NAMALWA (cell line): ENCODE measurements at regions not wholly inside any gene's neighbourhood (a gene's known extent, or its start where the extent isn't known, plus 50 kb on each side); places are given as distances from the start of the nearest gene placed in this dataset.
A peak's percentile ranks its signal among the peaks of the same experiment; 100 is the strongest.
"Not testable (repeated sequence)": the region's sequence is repeated elsewhere in the genome, so short reads cannot be mapped to it uniquely, and the experiment has no call there.

ENCODE experiments used
- DNase-seq: peaks from one replicate; pipeline ENCODE4 v3.0.0-alpha.2; 2015; ENCODE audit warnings: low spot score

DNA sequence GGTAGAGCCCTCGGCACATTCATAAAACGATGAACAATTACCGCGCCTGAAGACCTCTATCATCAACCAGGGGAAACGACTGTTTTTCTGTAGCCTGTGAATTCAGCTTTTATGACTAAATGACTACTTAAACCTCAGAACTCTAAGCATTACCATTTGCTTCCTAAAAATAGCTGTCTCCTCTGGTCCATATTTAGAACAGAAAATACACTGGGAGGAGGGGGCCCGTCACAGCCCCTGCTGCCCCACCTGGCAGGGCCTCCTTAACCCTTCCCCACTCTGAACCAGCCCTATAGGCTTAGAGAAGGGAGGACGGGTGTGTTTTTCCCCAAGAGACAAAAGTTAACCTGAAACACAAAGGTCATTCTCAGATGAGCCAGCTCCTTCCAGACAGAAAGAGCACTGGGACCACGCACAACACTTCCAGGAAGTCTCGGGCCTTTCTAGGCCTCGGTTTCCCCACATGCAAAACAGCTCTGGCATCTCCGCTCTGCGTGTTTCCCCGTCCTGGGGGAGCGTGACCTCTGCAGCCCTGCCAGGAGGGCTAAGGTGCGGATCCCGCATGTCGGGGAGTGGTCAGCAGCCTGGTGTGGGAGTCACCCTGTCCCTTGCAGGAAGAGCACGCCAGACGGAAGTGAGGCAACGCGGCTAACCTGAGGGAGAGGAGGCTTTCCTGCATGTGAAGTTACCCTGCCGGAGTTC, 193.9 kb downstream of the DLL1 start:
- DNase-seq: no peak

DNA sequence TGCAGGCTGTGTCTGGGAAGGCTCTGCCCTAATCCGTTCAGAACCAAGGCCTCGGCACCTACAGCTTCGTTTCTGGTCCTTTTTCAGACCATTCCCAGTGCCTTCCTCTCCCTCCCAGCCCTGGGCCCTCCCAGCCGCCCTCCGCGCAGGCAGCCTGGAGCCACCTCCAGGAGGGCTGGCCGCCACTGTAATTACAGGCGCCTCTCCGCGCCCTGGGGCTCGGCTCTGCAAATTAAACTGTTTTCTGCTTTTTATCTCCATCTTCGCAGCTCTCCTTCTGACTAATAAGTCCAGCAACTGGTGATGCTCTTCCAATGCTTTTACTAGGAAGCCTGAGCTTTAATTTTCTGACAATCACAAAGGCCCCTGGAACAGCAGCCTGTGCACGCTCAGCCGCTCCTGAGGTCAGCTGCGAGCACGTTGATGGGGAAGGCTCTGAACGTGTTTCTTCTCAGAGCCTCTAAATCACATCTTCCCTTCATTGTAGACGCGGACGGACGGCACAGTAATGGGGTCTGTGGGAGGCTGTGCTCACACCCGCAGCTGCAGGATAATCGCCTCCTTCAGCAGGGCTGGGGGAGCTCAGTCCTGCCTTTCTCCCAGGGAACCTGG, 194.6 kb downstream of the DLL1 start:
- DNase-seq: no peak

DNA sequence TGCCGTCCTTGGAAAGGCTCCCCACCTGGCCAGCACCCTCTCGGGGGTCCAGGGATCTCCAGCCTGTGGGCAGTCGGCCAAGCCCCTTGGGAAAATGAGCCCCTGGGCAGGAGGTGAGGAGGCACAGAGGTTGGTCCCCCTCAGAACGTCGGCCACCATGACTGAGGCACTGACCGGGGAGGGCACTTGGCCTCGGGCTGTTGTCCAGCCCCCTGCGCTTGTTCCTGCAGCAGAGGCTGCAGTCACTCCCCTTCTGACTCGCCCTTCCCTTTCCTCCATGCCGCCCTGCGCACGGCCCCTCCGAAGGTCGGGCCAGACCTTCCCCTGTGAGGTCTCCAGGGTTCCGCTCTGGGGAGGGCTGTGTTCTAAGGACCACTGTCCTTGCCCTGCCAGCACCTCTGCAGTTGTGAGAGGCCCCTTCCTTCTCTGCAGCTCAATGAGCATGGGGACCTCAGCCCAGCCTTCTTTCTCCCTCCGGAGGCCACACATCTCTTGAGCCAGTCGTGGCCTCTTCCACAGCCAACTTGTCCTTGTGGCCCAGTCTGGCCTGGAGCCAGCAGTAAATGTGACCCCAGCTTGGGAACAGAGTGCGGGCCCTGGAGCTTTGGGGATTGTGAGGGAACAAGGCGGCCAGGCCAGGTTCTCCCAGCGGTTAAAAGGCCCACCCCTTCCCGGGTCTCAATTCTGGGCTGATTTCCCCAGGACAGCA, 195.5 kb downstream of the DLL1 start:
- DNase-seq: no peak

DNA sequence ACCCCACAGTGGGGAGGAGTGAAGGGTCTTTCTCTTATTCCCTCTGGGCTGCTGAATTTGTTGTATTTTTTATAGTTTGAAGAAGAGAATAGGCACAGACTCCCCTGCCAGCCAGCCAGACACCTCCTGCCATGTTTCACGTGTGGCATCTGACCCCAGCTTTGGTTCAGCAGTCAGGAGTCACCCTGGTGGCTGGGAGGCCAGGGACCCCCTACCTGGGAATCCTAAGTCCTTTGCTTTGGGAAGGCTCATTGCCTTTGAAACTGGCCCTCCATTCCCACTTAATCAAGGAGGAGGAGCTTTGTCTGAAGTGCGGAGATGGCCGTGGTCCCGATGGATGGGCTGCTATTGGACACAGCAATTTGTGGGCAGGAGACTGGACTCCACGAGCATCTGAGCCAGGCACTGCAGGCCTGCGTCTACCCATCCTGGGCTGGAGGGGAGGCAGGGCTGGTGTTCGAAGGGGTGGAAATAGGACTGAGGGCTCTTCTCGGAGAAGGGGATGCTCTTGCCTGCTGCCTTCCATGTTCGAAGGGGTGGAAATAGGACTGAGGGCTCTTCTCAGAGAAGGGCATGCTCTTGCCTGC, 196.1 kb downstream of the DLL1 start:
- no peak for DNase-seq

DNA sequence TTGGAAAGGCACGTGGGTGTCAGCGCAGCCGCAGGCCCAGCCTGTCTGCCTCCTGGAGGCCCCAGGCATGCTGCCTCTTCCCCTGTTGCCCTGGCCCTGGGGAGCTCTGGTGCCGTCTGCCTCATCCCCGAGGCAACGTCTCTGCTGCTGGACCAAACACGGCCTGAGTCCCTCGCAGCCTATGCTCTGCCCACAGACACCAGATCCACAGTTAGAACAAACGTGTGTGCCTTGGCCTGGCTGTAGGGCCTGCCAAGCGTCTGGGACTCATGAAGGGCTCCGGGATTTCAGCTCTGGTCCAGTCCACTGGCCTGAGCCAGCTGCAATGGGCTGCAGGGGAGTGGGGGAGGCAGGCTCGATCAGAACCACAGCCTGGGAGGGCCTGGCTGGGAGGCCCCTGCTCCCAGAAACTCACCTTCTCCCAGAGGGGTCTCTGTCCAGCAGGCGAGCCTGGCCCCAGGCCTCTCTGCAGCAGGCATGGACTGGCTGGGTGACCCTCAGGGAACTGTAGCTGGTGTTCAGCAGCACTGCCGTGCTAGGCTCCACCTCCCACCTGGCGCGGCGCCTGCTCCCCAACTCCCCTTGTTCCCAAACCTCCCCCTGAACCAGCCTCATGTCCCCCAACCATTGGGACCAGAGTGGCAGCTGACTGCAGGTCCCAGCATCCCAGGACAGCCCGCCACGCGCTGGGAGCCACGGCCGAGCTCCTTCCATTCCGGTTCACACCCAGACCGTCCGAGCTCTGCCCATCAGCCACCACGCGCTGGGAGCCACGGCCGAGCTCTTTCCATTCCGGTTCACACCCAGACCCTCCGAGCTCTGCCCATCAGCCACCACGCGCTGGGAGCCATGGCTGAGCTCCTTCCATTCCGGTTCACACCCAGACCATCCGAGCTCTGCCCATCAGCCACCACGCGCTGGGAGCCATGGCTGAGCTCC, 197.0 kb downstream of the DLL1 start:
- no peak for DNase-seq

DNA sequence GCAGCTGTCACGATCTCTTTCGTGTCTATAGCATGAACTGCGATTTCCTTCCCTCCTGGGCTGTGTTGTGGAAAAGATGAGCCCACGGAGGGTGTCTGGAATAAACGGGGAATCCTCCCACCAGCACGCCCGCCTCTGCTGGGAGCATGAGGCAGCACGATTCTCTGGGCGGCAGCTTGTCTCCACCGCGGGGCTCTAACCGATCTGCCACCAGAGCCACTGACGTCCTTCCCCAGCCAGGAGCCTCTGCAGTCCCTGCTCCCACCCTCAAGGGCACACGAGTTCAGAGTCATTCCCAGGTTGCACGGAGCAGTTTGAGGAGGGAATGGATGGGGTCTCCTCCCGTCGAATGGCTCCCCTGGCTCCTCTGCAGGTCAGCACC, 197.6 kb downstream of the DLL1 start:
- DNase-seq: no peak

DNA sequence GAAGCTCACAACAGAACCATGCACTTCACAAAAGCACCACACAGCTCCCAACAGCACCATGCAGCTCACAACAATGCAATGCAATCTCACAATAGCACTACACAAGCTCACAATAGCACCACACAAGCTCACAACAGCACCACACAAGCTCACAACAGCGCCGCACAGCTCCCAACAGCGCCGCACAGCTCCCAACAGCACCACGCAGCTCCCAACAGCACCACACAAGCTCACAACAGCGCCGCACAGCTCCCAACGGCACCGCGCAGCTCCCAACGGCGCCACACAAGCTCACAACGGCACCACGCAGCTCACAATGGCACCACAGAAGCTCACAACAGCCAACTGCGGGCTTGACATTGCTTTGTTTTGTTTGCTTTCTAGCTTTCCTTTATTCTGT, 198.1 kb downstream of the DLL1 start:
- DNase-seq: no peak

DNA sequence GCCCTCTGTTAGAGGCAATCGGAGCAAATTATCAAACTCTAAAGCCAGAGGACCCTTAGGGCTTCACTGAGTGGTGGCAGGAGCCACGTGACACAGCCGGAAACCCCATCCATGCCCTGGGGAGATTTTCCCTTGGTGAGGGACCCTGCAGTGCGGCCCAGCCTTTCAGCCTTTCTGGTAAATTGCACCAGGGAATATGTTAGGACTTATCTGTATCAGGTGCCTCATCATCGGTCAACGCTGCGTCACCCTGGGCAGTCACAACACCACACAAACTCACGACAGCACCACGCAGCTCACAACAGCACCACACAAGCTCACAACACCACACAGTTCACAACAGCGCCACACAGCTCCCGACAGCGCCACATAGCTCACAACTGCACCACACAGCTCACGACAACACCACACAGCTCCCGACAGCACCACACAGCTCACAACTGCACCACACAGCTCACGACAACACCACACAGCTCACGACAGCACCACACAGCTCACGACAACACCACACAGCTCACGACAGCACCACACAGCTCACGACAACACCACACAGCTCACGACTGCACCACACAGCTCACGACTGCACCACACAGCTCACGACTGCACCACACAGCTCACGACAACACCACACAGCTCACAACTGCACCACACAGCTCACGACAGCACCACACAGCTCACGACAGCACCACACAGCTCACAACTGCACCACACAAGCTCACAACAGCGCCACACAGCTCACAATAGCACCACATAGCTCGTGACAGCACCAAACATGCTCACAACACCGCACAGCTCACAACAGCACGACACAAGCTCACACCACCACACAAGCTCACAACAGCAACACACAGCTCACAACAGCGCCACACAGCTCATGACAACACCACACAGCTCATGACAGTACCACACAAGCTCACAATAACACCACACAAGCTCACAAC, 199.0 kb downstream of the DLL1 start:
- DNase-seq: no peak

DNA sequence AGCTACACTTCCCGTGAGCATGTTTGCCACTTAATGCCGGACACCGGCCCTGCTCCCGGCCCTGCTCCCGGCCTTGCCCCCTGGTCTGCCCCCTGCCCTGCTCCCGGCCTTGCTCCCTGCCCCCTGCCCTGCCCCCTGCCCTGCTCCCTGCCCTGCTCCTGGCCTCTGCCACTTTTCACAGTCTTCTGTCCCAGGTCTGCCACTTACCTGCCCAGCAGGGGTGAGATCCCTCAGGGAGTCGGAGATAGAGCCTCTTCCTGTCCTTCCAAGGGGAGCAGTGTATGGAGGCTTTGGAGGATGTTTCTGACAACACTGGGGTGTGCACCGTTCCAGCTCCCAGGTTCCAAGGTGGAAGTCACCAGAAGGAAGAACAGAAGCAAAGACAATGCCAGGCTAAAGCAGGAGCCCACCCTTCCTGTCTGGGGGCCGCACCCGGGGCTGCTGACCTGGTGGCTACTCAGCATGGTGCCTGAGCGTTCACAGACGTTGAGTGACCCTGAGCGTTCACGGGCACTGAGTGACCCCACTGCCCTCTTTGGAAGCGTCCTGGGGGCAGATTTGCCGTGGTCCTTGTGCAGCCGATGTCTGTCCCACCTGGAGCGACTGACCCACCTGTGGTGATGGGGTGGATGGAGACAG, 199.8 kb downstream of the DLL1 start:
- no peak for DNase-seq

DNA sequence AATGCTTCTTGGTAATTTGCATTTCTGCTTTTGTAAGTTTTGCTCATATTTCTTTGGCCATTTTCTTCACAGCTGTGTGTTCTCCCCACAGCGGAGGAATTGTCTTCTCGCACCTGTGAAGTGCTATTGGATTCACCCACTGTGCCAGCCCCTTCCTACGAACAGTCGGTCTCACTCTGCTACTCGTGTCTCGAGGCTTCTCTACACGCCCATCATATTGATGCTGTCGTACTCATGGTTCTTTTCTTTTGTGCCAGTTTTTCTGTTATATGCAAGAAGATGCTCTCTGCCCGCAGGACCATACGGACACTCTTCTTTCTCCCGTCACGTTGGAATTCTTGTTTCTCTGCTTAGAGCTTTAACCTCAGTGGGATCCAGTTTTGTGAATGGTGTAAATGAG, 200.3 kb downstream of the DLL1 start:
- DNase-seq: no peak

DNA sequence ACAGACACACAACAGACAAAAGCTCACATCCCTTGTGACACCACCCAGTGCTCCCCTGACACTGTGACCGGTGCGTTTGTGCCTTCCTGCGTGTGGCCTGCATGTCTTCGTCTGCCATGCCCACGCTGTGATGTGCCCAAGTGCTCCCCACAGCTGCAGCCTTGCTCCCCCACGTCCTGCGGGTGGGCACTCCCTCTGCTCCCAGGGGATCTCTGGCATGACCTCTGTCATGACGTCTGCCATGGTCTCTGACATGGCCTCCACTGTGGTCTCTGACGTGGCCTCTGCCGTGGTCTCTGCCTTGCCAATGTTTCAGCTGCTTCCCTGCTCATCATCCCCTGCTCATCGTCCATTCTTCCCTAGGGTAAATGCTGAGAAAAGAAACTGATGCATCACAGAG, 200.9 kb downstream of the DLL1 start:
- no peak for DNase-seq

DNA sequence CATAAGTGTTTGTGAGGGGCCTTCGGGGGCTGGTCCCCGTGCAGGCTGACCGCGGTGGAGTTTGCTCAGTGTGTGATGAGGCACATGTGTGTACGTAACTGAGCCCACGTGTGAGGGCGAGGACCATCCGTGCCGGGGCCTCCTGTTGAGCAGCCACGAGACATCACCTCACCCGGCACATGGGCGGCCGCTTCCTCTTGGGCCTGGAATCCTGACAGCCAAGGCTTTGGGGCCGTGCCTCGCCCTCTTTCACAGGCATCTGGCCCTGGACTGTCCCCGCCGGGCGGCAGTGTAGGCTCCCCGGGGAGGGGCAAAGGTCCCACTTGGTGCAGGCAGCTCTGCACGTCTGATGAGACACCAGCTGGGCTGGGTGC, 202.3 kb downstream of the DLL1 start:
- DNase-seq: no peak

DNA sequence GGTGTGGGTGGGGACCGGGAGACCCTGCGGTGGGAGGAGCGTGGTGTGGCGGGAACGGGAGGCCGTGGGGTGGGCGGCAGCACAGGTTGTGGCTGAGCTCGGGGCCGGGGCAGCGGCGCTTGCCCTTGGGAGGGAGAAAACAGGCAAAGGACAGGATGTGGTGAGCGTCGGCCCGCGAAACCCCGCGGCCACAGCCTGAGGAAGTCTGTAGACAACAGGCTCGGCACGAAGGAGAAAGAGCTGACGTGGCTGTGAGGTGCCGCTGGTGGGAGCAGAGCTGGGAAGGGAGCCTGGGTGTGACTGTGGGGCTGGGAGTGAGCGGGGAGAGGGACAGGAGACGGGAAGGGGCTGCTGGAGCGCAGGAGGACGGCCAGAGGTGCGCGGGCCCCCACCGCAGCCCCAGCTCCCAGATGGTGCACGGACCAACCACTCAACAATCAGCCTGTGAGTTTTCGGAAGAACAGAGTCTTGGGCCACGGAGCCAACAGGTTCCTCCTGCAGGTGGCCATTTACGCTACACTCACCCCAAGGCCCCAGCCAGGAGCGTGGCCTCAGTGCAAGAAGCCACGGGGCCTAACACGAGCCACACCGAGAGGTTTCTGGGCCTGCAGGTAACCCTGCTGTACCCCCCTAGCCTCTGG, 202.8 kb downstream of the DLL1 start:
- DNase-seq: peak; percentile 6

DNA sequence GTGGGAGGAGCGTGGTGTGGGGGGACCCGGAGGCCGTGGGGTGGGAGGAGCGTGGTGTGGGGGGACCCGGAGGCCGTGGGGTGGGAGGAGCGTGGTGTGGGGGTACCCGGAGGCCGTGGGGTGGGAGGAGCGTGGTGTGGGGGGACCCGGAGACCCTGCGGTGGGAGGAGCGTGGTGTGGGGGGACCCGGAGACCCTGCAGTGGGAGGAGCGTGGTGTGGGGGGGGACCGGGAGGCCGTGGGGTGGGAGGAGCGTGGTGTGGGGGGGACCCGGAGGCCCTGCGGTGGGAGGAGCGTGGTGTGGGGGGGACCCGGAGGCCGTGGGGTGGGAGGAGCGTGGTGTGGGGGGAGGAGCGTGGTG, 203.5 kb downstream of the DLL1 start:
- DNase-seq: not testable (repeated sequence)

DNA sequence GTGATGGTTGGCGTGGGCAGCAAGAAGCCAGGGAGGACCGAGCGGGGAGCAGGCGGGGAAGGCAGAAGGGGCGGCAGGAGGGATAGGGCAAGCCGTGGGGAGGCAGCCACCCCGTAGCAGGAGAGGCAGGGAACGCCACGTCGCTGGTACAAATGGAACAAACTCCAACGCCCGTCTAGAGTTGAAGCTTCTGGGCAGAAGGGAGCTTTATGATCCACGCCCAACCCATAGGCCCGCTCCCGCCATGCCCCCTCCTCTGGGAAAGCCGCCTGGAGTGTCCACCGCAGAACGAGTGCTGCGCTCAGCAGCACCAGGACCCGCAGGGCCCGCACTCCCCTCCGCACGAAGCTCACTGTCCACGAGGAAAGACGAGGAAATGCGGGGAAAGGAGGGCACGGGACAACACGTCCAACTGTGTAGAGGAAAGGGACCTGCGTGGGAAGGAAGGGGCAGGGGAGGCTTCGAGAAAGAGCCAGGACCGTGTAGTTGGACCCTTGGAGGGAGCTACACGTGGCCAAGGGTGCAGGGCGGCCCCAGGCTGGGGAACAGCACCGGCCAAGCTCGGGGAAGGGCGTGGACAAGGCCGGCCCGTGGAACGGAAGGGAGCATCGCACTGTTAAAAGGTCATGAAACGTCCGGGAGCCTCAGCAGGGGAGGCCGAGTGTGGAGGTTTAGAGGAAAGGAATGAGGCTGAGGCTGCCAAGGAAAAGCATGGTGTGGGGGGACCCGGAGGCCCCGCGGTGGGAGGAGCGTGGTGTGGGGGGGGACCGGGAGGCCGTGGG, 204.0 kb downstream of the DLL1 start:
- no peak for DNase-seq

DNA sequence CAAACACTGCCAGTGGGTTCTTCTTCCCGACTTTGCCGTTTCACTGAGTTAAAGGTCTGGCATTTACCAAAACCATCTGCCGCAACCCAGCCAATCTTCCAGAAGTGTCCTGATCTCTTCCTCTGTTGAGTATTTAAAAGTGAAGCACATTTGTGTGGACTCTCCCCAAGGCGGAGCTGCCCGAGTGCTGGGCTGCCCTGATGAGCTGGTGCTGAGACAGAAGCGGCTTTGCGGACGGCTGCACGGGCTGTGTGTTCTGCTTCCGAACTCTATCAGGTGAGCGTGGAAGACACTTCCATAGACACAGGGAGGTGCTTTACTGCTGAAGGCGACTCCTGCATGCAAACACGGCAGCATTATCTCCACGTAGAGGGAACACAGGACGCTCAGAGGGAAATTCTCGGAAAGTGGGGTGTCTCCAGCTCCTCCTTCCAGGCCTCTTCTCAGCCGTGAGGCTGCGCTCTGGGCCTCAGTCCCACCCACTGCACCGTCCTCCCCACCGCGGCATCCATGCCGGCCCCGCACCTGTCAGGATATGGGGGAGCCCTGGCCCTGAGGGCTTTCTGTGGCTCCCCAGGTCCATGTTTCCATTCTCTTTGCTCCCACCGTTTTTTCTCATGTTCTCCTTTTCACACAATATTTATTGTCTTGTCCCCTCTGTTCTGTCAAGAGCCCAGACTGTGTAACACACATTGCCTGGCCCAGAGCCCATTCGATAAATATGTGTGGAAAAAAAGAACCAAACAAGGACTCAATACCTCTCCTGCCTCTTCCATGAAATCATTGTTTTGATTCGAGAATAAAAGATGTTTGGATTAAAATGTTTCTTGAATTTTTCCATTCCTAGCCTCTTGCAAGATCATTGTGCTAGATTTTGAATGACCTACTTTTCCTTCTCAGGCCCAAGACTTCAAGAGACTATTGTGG, 205.1 kb downstream of the DLL1 start:
- no peak for DNase-seq

DNA sequence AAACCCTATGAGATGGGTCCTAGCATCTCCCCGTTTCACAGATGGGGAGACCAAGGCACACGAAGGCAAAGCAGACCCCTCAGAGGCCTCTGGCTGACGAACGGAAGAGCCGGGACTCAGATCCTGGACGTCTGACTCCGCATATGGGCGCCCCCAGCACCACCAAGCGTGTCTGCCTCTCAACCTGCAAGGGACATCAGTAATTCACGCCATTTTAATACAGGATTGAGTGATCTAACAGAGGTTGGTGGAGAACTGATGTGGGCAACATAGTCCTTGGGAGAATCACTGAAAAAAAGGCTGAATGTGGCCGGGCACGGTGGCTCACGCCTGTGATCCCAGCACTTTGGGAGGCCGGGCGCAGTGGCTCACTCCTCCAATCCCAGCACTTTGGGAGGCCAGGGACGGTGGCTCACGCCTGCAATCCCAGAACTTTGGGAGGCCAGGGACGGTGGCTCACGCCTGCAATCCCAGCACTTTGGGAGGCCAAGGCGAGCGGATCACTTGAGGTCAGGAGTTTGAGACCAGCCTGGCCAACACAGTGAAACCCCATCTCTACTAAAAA, 206.6 kb downstream of the DLL1 start:
- no peak for DNase-seq
